HEK293T (cell line): ENCODE measurements at regions not wholly inside any gene's neighbourhood (a gene's known extent, or its start where the extent isn't known, plus 50 kb on each side); places are given as distances from the start of the nearest gene placed in this dataset.

Experiments used
- CTCF ChIA-PET: fragments of 350-600 bp; formaldehyde crosslinking; extraction: SDS; loops from one replicate; lab custom pipeline; 2021; ENCODE audit warnings: antibody characterized with exemption, inconsistent platforms; lab: Yijun Ruan, JAX
- POLR2A ChIA-PET: fragments of 350-600 bp; formaldehyde crosslinking; extraction: SDS; loops from one replicate; lab custom pipeline; 2020; ENCODE audit warnings: antibody characterized with exemption, inconsistent platforms; lab: Yijun Ruan, JAX
- DNase-seq: peaks from one replicate; pipeline ENCODE4 v3.0.0; 2012; ENCODE audit warnings: mixed read lengths; ENCODE audit errors: extremely low spot score
- ARNT ChIP-seq: fragments of 450-650 bp; IDR thresholded peaks from 2 replicates; pipeline ENCODE4 v1.6.1; 2017; ENCODE audit warnings: mild to moderate bottlenecking
- BHLHE40 ChIP-seq: fragments of 450-650 bp; IDR thresholded peaks from 2 replicates; pipeline ENCODE4 v1.6.1; 2016; ENCODE audit warnings: mild to moderate bottlenecking, moderate library complexity, borderline replicate concordance
- CTBP1 ChIP-seq: fragments of 450-650 bp; IDR thresholded peaks from 2 replicates; pipeline ENCODE4 v1.6.1; 2016; ENCODE audit warnings: borderline replicate concordance
- ELF4 ChIP-seq: fragments of 450-650 bp; IDR thresholded peaks from 2 replicates; pipeline ENCODE4 v1.6.1; 2017; ENCODE audit warnings: antibody characterized with exemption
- FOXA1 ChIP-seq: fragments of 450-650 bp; IDR thresholded peaks from 2 replicates; pipeline ENCODE4 v1.6.1; 2016; ENCODE audit warnings: mild to moderate bottlenecking
- FOXK2 ChIP-seq: fragments of 450-650 bp; IDR thresholded peaks from 2 replicates; pipeline ENCODE4 v1.6.1; 2016; ENCODE audit warnings: mild to moderate bottlenecking
- FOXM1 ChIP-seq: fragments of 450-650 bp; IDR thresholded peaks from 2 replicates; pipeline ENCODE4 v1.6.1; 2017; ENCODE audit warnings: mild to moderate bottlenecking, borderline replicate concordance
- HDGF ChIP-seq: fragments of 450-650 bp; IDR thresholded peaks from 2 replicates; pipeline ENCODE4 v1.6.1; 2017; ENCODE audit warnings: antibody characterized with exemption, borderline replicate concordance
- L3MBTL2 ChIP-seq: fragments of 450-650 bp; conservative IDR thresholded peaks from 2 replicates; pipeline ENCODE4 v1.6.1; 2016; ENCODE audit warnings: mild to moderate bottlenecking
- LEF1 ChIP-seq: fragments of 450-650 bp; IDR thresholded peaks from 2 replicates; pipeline ENCODE4 v1.6.1; 2017; ENCODE audit warnings: mild to moderate bottlenecking, borderline replicate concordance
- NFRKB ChIP-seq: fragments of 450-650 bp; IDR thresholded peaks from 2 replicates; pipeline ENCODE4 v1.6.1; 2016; ENCODE audit warnings: mild to moderate bottlenecking, moderate library complexity
- SP1 ChIP-seq: fragments of 450-650 bp; IDR thresholded peaks from 2 replicates; pipeline ENCODE4 v1.6.1; 2017
- SUZ12 ChIP-seq: fragments of 450-650 bp; IDR thresholded peaks from 2 replicates; pipeline ENCODE4 v1.6.1; 2016; ENCODE audit warnings: mild to moderate bottlenecking
- TARDBP ChIP-seq: fragments of 450-650 bp; IDR thresholded peaks from 2 replicates; pipeline ENCODE4 v1.6.1; 2016
- ZNF384 ChIP-seq: fragments of 450-650 bp; IDR thresholded peaks from 2 replicates; pipeline ENCODE4 v1.6.1; 2016
- TF ChIP-seq, protein P1 (sequence below): fragments of 450-650 bp; IDR thresholded peaks from 2 replicates; pipeline ENCODE4 v1.6.1; 2016

DNA sequence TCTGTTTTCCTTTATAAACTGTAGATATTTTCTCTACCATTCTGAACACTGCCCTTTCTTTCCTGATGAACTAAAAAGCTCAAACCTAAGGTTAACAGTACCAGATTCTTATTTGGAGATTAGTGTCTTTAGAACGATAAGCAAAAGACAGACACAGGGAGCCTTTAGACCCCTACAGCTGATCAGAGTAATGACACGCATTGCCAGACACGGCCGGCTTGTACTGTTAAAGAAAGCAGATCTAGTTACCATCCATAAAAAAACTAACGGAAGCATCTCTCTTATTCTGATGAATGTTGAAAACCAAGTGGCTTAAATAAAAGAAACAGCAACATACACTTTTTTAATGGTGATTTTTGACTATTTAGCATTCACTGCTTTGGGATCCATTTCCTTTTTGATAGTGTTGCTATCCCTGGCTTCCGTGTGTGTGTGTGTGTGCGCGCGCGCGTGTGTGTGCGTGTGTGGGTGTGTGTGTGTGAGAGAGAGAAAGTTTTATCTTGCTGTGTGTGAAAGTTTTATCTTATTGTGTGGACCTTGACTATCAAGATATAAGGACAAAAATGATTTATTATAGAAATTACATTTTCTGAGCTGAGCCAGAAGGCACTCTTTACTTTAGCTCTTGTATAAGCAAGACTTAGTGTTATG is 95.6 kb upstream of the SLC35B3 start:
- POLR2A ChIA-PET: no interaction called here
- CTCF ChIA-PET: no interaction called here
- DNase-seq: peak; percentile 46
- TF ChIP-seq HDGF: no peak
- TF ChIP-seq, protein P1, sequence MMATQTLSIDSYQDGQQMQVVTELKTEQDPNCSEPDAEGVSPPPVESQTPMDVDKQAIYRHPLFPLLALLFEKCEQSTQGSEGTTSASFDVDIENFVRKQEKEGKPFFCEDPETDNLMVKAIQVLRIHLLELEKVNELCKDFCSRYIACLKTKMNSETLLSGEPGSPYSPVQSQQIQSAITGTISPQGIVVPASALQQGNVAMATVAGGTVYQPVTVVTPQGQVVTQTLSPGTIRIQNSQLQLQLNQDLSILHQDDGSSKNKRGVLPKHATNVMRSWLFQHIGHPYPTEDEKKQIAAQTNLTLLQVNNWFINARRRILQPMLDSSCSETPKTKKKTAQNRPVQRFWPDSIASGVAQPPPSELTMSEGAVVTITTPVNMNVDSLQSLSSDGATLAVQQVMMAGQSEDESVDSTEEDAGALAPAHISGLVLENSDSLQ: no peak
- TF ChIP-seq SUZ12: no peak
- TF ChIP-seq FOXK2: no peak
- TF ChIP-seq CTBP1: no peak
- TF ChIP-seq NFRKB: no peak
- no peak for TF ChIP-seq ARNT
- TF ChIP-seq ELF4: no peak
- no peak for TF ChIP-seq ZNF384
- TF ChIP-seq BHLHE40: no peak
- TF ChIP-seq LEF1: no peak
- no peak for TF ChIP-seq FOXM1
- TF ChIP-seq L3MBTL2: no peak
- TF ChIP-seq SP1: no peak
- TF ChIP-seq TARDBP: no peak
- no peak for TF ChIP-seq FOXA1

DNA sequence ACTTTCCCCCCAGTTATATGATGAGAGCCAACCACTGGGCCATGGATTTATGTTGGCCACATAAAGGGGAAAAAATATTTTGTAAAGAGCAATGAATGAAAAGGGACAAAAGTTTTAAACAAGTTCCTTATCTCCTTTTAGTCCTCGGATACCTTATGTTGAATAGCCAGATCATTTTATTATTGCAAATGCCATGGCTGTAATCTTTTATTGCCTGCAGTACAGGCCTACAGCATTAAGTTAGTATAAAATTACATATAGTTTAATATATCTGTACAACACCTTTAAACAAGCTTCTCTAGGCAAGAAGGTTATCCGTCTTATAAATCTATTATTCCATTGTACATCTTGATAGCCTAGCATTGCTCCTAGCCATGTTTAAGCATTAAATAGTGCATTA is 93.9 kb upstream of the SLC35B3 start:
- no peak for TF ChIP-seq SP1
- ChIA-PET POLR2A (no interaction called here), CTCF (no interaction called here)
- DNase-seq: no peak

DNA sequence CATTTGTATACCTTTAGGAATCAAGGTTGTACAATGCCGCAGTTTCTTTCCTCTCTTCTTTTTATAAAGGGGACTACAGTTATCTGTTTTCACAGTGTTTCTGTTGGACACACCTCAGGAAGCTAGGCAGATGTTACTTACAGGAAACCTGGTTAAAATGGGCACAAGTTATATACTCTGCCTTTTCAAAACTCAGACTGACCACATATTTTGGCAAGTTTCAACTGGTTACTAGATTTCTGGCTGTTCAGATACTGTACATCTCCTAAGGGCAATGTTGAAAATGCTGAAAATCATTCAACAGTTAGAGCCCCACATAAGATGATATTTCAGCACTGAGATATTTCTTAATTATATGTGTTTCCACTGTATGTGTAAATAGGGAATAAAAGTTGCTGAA is 92.5 kb upstream of the SLC35B3 start:
- TF ChIP-seq CTBP1 (no peak), HDGF (no peak), SP1 (no peak), FOXK2 (no peak), ARNT (no peak), FOXA1 (no peak), L3MBTL2 (no peak), ZNF384 (no peak), TARDBP (no peak), FOXM1 (no peak), NFRKB (no peak), ELF4 (no peak), BHLHE40 (no peak)
- POLR2A ChIA-PET: no interaction called here
- CTCF ChIA-PET: no interaction called here
- DNase-seq: no peak

DNA sequence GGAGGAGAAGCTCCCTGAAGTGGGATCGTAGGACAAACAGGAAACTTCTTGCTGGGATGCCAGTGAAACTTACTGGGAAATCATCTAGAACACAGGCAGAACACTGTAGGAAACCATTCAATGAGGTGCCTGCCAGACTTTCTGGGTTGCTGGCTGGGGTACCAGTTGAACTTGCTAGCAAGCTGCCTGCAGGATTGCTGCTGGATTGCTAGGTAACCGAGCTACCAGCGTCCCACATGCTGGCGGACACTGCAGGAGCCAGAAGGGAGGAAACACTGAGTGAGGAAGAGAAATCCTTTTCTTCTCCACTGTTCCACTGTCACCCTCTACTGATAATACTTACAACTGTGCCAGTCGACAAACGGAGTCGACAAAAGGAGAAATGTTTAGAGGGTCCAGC is 91.3 kb upstream of the SLC35B3 start:
- TF ChIP-seq FOXM1: no peak
- no peak for TF ChIP-seq TARDBP
- TF ChIP-seq NFRKB: no peak
- no peak for TF ChIP-seq ZNF384
- no peak for TF ChIP-seq SUZ12
- TF ChIP-seq CTBP1: no peak
- ChIA-PET POLR2A (no interaction called here), CTCF (no interaction called here)
- DNase-seq: no peak

DNA sequence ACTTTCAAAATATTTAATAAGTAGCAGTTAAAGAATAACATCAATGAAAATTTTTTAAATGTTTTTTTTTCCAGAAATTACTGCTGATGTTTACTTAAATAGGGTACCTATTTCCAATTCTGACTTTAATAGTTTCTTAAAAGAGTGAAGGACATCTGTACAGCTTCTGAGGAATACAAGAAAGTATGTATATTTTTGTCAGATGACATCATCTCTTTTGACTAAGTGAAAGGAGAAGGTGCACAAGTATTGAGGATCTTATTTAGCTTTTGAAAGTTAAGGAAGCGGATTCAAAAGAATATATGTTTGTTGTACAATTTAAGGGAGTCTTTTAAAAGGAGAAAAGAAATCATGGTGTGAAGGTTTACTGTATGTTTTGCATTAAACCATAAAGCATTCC is 90.0 kb upstream of the SLC35B3 start:
- ChIA-PET POLR2A (no interaction called here), CTCF (no interaction called here)
- no peak for TF ChIP-seq SUZ12
- no peak for TF ChIP-seq CTBP1
- no peak for DNase-seq

DNA sequence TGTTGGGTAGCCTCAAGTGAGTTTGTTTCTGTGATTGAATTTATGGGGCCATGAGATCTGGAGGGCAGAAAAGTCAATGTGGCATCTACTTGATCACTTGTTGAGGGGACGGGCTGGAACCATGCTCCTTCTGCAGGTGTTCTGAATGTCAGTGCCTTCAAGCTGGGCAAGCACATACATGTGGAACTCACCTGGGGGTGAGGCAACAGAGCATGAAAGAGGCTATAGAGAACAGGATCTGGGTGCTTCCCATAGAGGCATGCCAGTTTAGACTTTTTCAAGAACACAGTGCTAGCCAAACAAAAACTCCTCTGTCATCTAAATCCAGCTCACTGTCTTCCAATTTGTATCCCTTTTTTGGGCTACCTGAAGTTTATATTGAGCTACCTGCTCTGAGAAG is 77.8 kb upstream of the SLC35B3 start:
- TF ChIP-seq LEF1: no peak
- TF ChIP-seq TARDBP: no peak
- no peak for TF ChIP-seq ZNF384
- POLR2A ChIA-PET: no interaction called here

DNA sequence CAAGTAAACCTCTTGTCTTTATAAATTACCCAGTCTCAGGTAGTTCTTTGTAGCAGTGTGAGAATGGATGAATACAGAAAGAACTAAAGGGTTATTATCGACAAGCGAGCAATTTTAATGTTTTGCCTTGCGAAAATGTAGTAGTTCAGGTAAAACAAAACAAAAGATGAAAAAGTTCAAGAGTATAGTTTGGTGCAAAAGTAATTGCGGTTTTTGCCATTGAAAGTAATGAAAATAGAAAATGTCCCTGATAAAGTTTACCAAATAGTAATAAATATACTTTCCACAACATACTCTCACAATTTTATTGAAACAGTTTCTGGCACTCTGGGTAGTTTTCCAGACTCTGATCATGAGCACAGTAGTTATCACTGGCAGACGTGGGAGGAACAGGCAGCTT is 71.9 kb upstream of the SLC35B3 start:
- no peak for DNase-seq
- ChIA-PET POLR2A (no interaction called here), CTCF (no interaction called here)
- no peak for TF ChIP-seq CTBP1
- no peak for TF ChIP-seq FOXK2
- TF ChIP-seq LEF1: no peak
- TF ChIP-seq ELF4: peak; percentile 72; the same call in 1 of the 2 replicates
- TF ChIP-seq ZNF384: no peak

More for the DNA sequence above, 77.8 kb upstream of the SLC35B3 start:
- DNase-seq: no peak
- CTCF ChIA-PET: no interaction called here

DNA sequence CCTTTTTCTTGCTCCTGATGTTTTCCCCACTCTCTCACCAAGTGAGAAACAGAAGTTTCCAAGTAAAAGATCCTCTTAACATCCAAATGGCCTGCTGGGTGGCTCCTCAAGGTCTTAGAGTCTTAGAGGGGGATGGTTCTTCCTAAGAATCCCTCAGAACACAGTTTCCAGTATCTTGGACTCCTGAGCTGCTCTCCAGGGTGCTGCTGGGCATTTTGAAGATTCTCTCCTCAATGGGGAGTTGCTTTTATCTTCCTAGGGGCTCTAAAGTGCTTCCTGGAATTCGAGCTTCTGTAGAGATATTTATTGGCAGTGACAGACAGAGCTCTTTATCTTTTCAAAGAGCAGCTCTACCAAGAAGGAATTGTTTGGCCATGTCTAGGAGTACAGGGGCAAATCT is 70.8 kb upstream of the SLC35B3 start:
- DNase-seq: no peak
- POLR2A ChIA-PET: no interaction called here
- TF ChIP-seq, protein P1: no peak
- TF ChIP-seq HDGF: no peak
- TF ChIP-seq BHLHE40: no peak
- TF ChIP-seq SUZ12: no peak
- no peak for TF ChIP-seq TARDBP
- no peak for TF ChIP-seq ELF4
- CTCF ChIA-PET: no interaction called here
